Mucosa of descending colon (tissue), 3 donors: ENCODE measurements at regions not wholly inside any gene's neighbourhood (a gene's known extent, or its start where the extent isn't known, plus 50 kb on each side); places are given as distances from the start of the nearest gene placed in this dataset.
A peak's percentile ranks its signal among the peaks of the same experiment; 100 is the strongest.

Experiments
- ATAC-seq: fragments of 200-7000 bp; cut with Tn5 transposase; one replicate; pipeline ENCODE4 v1.9.1; 2020; ENCODE audit warnings: mild to moderate bottlenecking, moderate library complexity
- DNase-seq, 3 donors: peaks; one replicate each; pipeline ENCODE4 v3.0.0-alpha.2; 2020
- H3K36me3 ChIP-seq: fragments of 200-600 bp; one replicate; pipeline ENCODE4 v1.8.0; 2021; ENCODE audit warnings: low read depth, mild to moderate bottlenecking
- H3K4me1 ChIP-seq: fragments of 200-600 bp; one replicate; pipeline ENCODE4 v1.8.0; 2021; ENCODE audit warnings: low read depth, mild to moderate bottlenecking
- H3K4me3 ChIP-seq: fragments of 200-600 bp; one replicate; pipeline ENCODE4 v1.8.0; 2021; ENCODE audit warnings: mild to moderate bottlenecking
- H3K9me3 ChIP-seq: fragments of 200-600 bp; one replicate; pipeline ENCODE4 v1.8.0; 2021; ENCODE audit warnings: mild to moderate bottlenecking
- intact Hi-C, 2 donors: fragments of 100-400 bp; cut with DNase I in 1 of 2; cut with micrococcal nuclease in 1 of 2; formaldehyde crosslinking; loops; one replicate each; pipeline versions ENCODE4 v1.11.0 to v1.11.1; 2022; cut with DNase I, micrococcal nuclease
- TF ChIP-seq, protein P1 (sequence below): fragments of 200-600 bp; IDR thresholded peaks from one replicate; pipeline ENCODE4 v1.8.0; 2022; ENCODE audit warnings: antibody characterized with exemption, mild to moderate bottlenecking
- donor health status: DM: no; HTN: no; CAD: no; lungs with moderate emphysema.
- donor health status: DM: no; HTN: no; CAD: no.
- donor health status: DM: no; HTN: yes; CAD: no.

DNA sequence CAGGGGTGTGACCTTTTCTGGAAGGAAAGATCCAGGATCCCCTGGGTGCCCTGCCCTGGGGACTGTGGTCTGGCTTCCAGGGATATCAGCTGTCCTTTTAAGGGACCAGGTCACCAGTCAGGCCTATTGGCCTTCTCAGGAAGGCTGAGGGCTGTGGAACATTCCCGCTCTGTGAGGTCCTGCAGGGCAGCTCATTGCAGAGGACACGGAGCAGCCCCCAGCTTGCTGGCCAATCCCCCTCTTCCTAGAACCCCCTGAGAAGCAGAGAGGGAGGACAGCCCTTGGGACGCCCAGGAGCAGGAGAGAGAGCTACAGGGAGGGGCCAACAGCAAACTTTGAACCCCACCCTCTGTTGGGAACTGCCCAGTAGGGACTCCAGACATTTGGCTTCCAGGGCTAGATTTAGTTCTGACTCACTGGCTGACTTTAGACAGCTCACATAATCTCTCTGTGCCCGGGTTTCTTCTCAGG lies 67.9 kb upstream of the COL13A1 start:
- ATAC-seq, result peak; percentile 49
- intact Hi-C loops, result no loop called here
- peak in 1 of 3 donors; percentile 23 for DNase-seq
- TF ChIP-seq, protein P1, sequence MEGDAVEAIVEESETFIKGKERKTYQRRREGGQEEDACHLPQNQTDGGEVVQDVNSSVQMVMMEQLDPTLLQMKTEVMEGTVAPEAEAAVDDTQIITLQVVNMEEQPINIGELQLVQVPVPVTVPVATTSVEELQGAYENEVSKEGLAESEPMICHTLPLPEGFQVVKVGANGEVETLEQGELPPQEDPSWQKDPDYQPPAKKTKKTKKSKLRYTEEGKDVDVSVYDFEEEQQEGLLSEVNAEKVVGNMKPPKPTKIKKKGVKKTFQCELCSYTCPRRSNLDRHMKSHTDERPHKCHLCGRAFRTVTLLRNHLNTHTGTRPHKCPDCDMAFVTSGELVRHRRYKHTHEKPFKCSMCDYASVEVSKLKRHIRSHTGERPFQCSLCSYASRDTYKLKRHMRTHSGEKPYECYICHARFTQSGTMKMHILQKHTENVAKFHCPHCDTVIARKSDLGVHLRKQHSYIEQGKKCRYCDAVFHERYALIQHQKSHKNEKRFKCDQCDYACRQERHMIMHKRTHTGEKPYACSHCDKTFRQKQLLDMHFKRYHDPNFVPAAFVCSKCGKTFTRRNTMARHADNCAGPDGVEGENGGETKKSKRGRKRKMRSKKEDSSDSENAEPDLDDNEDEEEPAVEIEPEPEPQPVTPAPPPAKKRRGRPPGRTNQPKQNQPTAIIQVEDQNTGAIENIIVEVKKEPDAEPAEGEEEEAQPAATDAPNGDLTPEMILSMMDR, result no peak
- Histone ChIP-seq H3K4me1 (peaks cover 5% of the 10 kb centered on the region), H3K9me3 (no peaks in the 10 kb centered on the region), H3K4me3 (no peak overlapping the region), H3K36me3 (no peaks in the 10 kb centered on the region)

DNA sequence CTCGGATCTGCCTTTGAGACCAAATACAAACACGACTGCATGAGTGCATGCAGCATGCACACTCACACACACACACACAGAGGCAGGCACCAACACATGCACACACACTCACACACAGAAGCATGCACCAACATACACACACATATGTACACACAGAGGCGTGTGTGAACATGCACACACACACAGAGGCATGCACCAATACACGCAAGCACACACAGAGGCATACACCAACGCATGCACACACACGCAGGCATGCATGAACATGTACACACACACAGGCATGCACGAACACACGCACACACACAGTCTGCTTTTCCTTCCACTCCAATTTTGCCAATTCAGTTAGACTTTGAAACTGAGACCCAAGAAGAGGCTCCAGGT lies 67.3 kb upstream of the COL13A1 start:
- peaks cover 5% of the 10 kb centered on the region for H3K4me1 ChIP-seq
- H3K4me3 ChIP-seq, result no peak overlapping the region
- TF ChIP-seq, protein P1, result no peak
- H3K9me3 ChIP-seq, result no peaks in the 10 kb centered on the region
- intact Hi-C loops, result no loop called here
- ATAC-seq (no peak), DNase-seq (no peak)
- H3K36me3 ChIP-seq, result no peaks in the 10 kb centered on the region

DNA sequence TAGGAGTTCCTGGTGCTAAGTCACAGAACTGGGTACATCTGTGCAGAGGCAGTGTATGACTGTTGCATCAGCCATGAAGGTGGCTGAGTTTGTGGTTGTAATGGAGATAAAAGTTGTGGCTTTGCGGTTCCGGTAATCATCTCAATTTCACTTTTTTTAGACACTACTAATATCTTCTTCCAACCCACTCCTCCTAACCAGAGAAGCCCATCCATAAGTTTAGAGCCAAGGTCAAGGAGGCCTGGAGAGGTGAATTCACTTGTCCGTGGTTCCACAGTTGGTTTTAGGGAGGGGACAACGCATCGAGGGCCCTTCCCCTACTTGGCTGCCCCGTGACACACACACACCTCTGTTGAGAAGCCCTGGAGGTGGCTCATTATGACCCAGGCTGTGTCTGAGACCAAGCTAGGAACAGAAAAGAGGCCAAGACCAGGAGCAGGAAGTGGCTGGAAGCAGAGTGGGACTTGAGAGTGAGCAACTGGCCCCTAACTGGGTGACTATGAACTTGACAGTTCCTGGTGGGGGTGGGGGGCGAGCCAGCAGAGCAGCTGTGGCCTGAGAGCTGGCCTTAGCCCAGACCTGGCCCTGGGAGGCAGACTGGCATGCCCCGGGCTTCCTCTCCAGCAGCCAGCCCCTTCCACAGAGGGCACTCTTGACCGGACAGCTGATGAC lies 66.8 kb upstream of the COL13A1 start:
- DNase-seq, result no peak
- no peak overlapping the region for H3K4me3 ChIP-seq
- H3K4me1 ChIP-seq, result peaks cover 5% of the 10 kb centered on the region
- TF ChIP-seq, protein P1, result no peak
- no peaks in the 10 kb centered on the region for H3K36me3 ChIP-seq
- no peaks in the 10 kb centered on the region for H3K9me3 ChIP-seq
- intact Hi-C loops, result no loop called here
- ATAC-seq, result no peak

DNA sequence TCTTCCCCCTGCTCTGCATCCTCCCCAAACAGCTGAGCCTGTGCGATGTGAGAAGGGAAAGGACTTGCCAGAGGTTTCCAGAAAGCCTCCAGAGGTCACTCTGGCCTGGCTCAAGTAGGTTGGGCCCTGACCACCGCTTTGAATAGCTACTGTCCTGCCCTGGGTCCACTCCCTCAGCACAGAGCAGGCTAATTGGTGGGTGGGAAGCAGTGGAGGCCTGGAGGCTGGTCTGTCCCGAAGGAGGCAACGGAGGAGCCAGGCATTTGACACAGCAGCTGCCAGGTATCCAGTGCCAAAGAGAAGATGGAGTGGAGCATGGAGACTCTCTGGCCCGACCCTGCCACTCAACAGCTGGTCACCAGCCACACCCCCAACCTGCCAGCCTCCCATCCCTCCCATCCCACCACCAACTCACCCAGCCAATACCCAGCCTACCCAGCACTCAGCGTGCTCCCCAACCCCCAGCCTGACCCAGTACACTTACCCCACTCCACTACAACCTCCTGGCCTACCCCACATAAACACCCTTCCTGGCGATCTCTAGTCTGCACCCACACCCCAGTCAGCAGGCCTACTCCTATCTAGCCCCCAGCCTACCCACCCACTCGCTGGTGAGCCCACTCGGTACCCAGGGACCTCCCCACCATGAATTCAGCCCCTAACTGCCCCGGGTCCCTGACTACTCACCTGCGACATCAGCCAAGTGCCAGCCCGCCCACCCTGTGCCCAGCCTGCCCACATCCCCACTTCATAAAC lies 64.6 kb upstream of the COL13A1 start:
- ATAC-seq (no peak), DNase-seq (no peak)
- TF ChIP-seq, protein P1, result no peak
- H3K36me3 ChIP-seq, result no peaks in the 10 kb centered on the region
- H3K4me3 ChIP-seq, result no peak overlapping the region
- no peaks in the 10 kb centered on the region for H3K9me3 ChIP-seq
- intact Hi-C loops, result no loop called here
- H3K4me1 ChIP-seq, result peaks cover 5% of the 10 kb centered on the region

DNA sequence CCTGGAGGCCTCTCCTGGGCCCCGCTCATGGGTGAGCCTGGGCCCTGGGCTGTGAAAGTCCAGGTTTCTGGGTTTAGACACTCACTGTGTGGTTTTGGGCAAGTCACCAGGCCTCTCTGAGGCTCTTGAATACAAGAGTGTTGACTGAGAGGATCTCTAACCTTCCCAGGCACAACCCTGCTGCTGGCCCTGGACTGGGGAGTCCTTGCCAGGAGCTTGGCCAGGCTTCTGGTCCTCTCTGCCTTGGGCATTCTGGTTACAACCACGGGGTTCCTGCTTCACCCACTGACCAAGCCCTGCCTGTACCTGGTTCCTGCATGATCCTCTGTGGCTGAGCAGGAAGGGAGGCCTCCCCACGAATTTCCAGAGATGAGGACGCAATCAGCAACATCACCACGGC lies 63.6 kb upstream of the COL13A1 start:
- no peak for ATAC-seq

More for the DNA sequence above, 63.6 kb upstream of the COL13A1 start:
- DNase-seq, result no peak
- intact Hi-C loops, result no loop called here
- Histone ChIP-seq H3K4me1 (peaks cover 5% of the 10 kb centered on the region), H3K36me3 (no peaks in the 10 kb centered on the region), H3K4me3 (no peak overlapping the region), H3K9me3 (no peaks in the 10 kb centered on the region)
- TF ChIP-seq, protein P1, result no peak
